ENCODE measurements at regions not wholly inside any gene's neighbourhood (a gene's known extent, or its start where the extent isn't known, plus 50 kb on each side); places are given as distances from the start of the nearest gene placed in this dataset.

DNA sequence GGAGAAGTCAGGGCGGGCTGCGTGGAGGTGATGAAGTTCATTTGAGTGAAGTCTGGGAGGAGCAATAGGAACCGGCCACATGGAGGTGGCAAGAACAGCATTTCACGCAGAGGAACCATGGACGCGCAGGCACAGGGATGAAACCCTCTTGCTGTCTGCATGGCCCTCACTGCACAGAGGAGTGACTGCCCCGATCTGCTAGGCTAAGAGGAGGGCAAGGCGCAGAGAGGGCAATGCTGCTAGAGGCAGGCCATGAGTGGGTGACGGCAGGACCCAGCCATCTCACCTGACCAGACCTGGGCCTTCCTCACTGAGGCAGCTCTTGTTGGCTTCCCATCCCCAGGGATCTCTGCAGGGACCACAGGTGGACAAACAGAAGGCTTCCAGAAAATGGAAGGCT lies 90.3 kb downstream of the BARX1 start:
- ATAC-seq, result no peak
- no TSS peak for BruUV-seq (replicated peaks)
- in situ Hi-C loops (cut with HindIII; ENCODE audit: low pct_unique_long_range_greater_than_20kb, low sequenced_read_pairs), result no loop called here
- no peak for DNase-seq (ENCODE audit: low read depth, low spot score)
- no peaks in the 10 kb centered on the region for H3K9me3 ChIP-seq (ENCODE audit: control insufficient read depth, insufficient read depth, low read depth, low read length)
- TF ChIP-seq, protein P1, sequence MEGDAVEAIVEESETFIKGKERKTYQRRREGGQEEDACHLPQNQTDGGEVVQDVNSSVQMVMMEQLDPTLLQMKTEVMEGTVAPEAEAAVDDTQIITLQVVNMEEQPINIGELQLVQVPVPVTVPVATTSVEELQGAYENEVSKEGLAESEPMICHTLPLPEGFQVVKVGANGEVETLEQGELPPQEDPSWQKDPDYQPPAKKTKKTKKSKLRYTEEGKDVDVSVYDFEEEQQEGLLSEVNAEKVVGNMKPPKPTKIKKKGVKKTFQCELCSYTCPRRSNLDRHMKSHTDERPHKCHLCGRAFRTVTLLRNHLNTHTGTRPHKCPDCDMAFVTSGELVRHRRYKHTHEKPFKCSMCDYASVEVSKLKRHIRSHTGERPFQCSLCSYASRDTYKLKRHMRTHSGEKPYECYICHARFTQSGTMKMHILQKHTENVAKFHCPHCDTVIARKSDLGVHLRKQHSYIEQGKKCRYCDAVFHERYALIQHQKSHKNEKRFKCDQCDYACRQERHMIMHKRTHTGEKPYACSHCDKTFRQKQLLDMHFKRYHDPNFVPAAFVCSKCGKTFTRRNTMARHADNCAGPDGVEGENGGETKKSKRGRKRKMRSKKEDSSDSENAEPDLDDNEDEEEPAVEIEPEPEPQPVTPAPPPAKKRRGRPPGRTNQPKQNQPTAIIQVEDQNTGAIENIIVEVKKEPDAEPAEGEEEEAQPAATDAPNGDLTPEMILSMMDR (IDR thresholded peaks at IDR 0.05), result no peak
- TF ChIP-seq SIN3A (IDR thresholded peaks at IDR 0.05; ENCODE audit: borderline replicate concordance, insufficient read depth, low read depth, low read length), result no peak
- no peak overlapping the region for H3K27ac ChIP-seq (ENCODE audit: low read length)
- ChIA-PET CTCF (no interaction called here), POLR2A (no interaction called here)
- no peaks in the 10 kb centered on the region for H3K4me1 ChIP-seq (ENCODE audit: control insufficient read depth, insufficient read depth, low read length)
- intact Hi-C loops (cut with micrococcal nuclease; ENCODE audit: unreplicated experiment), result no loop called here
- H3K27me3 ChIP-seq (ENCODE audit: control insufficient read depth, insufficient read depth, low read length), result no peaks in the 10 kb centered on the region
- H3K4me3 ChIP-seq (ENCODE audit: low read depth in 2 of 2, low read length in 2 of 2), result no peak overlapping the region
- H3K36me3 ChIP-seq (ENCODE audit: control insufficient read depth, insufficient read depth, low read length), result no peaks in the 10 kb centered on the region

DNA sequence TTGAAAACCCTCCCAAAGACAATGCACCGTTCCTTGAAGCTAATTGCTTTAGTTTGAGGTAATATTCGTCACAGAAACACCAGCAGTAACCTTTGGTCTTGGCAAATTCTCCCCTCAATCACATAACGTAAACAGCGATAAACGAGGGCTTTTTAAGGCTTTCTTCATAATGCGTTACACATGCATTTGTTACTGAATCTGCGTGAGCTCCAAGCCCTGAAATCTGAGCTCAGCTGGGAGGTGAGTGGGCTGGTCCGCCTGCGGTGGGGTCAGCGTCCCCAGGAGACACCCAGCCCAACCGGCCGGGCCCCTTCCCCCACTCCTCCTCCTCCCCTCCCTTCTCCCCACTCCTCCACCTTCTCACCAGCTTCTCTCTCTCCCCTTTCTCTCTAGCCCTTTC lies 91.1 kb downstream of the BARX1 start:
- ATAC-seq (no peak), DNase-seq (ENCODE audit: low read depth, low spot score) (no peak)
- TF ChIP-seq TCF7L2 (IDR thresholded peaks at IDR 0.05; ENCODE audit: low read depth, low read length), result no peak
- TF ChIP-seq, protein P1 (IDR thresholded peaks at IDR 0.05), result no peak
- no peak for TF ChIP-seq SIN3A (IDR thresholded peaks at IDR 0.05; ENCODE audit: borderline replicate concordance, insufficient read depth, low read depth, low read length)
- H3K36me3 ChIP-seq (ENCODE audit: control insufficient read depth, insufficient read depth, low read length), result no peaks in the 10 kb centered on the region
- no peaks in the 10 kb centered on the region for H3K9me3 ChIP-seq (ENCODE audit: control insufficient read depth, insufficient read depth, low read depth, low read length)
- H3K4me3 ChIP-seq (ENCODE audit: low read depth in 2 of 2, low read length in 2 of 2), result no peak overlapping the region
- ChIA-PET CTCF (no interaction called here), POLR2A (no interaction called here)
- H3K27me3 ChIP-seq (ENCODE audit: control insufficient read depth, insufficient read depth, low read length), result no peaks in the 10 kb centered on the region
- intact Hi-C loops (cut with micrococcal nuclease; ENCODE audit: unreplicated experiment) (no loop called here), in situ Hi-C loops (cut with HindIII; ENCODE audit: low pct_unique_long_range_greater_than_20kb, low sequenced_read_pairs) (no loop called here)
- H3K4me1 ChIP-seq (ENCODE audit: control insufficient read depth, insufficient read depth, low read length), result no peaks in the 10 kb centered on the region
- H3K27ac ChIP-seq (ENCODE audit: low read length), result no peak overlapping the region
- BruUV-seq (replicated peaks), result no TSS peak

DNA sequence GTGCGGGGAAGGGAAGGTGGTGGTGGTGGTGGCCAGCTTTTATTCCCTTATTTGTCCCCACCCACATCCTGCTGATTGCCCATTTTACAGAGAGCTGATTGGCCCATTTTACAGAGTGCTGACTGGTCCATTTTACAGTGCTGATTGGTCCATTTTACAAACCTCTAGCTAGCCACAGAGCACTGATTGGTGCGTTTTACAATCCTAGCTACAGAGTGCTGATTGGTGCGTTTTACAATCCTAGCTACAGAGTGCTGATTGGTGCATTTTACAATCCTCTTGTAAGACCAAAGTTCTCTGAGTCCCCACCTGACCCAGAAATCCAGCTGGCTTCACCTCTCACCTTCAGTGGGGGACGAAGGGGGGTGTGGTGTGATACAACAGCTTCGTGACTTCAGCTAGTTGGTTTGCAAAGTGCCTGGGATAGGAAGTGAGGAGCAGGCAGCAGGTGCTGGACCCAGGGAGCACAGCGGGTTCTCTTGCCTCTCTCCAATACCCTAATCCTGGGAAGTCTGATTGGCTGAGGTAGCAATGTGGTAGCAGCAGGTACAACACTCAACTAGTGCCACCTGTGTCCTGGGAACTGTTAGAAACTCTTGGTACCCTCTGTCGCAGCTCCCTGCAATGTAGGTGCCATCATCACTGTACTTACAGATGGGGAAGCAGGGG lies 92.1 kb downstream of the BARX1 start:
- ChIA-PET POLR2A (no interaction called here), CTCF (no interaction called here)
- BruUV-seq (replicated peaks), result no TSS peak
- Histone ChIP-seq H3K4me3 (ENCODE audit: low read depth in 2 of 2, low read length in 2 of 2) (no peak overlapping the region), H3K27me3 (ENCODE audit: control insufficient read depth, insufficient read depth, low read length) (no peaks in the 10 kb centered on the region; the same call in 1 of the 2 replicates), H3K27ac (ENCODE audit: low read length) (no peak overlapping the region), H3K36me3 (ENCODE audit: control insufficient read depth, insufficient read depth, low read length) (no peaks in the 10 kb centered on the region), H3K9me3 (ENCODE audit: control insufficient read depth, insufficient read depth, low read depth, low read length) (no peaks in the 10 kb centered on the region), H3K4me1 (ENCODE audit: control insufficient read depth, insufficient read depth, low read length) (no peaks in the 10 kb centered on the region)
- DNase-seq (ENCODE audit: low read depth, low spot score) (no peak), ATAC-seq (no peak)
- no peak for TF ChIP-seq TCF7L2 (IDR thresholded peaks at IDR 0.05; ENCODE audit: low read depth, low read length)
- TF ChIP-seq, protein P2, sequence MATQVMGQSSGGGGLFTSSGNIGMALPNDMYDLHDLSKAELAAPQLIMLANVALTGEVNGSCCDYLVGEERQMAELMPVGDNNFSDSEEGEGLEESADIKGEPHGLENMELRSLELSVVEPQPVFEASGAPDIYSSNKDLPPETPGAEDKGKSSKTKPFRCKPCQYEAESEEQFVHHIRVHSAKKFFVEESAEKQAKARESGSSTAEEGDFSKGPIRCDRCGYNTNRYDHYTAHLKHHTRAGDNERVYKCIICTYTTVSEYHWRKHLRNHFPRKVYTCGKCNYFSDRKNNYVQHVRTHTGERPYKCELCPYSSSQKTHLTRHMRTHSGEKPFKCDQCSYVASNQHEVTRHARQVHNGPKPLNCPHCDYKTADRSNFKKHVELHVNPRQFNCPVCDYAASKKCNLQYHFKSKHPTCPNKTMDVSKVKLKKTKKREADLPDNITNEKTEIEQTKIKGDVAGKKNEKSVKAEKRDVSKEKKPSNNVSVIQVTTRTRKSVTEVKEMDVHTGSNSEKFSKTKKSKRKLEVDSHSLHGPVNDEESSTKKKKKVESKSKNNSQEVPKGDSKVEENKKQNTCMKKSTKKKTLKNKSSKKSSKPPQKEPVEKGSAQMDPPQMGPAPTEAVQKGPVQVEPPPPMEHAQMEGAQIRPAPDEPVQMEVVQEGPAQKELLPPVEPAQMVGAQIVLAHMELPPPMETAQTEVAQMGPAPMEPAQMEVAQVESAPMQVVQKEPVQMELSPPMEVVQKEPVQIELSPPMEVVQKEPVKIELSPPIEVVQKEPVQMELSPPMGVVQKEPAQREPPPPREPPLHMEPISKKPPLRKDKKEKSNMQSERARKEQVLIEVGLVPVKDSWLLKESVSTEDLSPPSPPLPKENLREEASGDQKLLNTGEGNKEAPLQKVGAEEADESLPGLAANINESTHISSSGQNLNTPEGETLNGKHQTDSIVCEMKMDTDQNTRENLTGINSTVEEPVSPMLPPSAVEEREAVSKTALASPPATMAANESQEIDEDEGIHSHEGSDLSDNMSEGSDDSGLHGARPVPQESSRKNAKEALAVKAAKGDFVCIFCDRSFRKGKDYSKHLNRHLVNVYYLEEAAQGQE (IDR thresholded peaks at IDR 0.05; ENCODE audit: insufficient read depth in 1 of 2, low read depth in 2 of 2, low read length in 1 of 2), result no peak
- TF ChIP-seq SIN3A (IDR thresholded peaks at IDR 0.05; ENCODE audit: borderline replicate concordance, insufficient read depth, low read depth, low read length), result no peak
- no peak for TF ChIP-seq POLR2AphosphoS5 (IDR thresholded peaks at IDR 0.05; ENCODE audit: low read depth, low read length)
- TF ChIP-seq, protein P1 (IDR thresholded peaks at IDR 0.05), result no peak
- in situ Hi-C loops (cut with HindIII; ENCODE audit: low pct_unique_long_range_greater_than_20kb, low sequenced_read_pairs), result no loop called here
- intact Hi-C loops (cut with micrococcal nuclease; ENCODE audit: unreplicated experiment), result no loop called here

All from Panc1 (cell line).